ENCODE measurements at regions not wholly inside any gene's neighbourhood (a gene's known extent, or its start where the extent isn't known, plus 50 kb on each side); places are given as distances from the start of the nearest gene placed in this dataset.
"Not testable (repeated sequence)": the region's sequence is repeated elsewhere in the genome, so short reads cannot be mapped to it uniquely, and the experiment has no call there.

DNA sequence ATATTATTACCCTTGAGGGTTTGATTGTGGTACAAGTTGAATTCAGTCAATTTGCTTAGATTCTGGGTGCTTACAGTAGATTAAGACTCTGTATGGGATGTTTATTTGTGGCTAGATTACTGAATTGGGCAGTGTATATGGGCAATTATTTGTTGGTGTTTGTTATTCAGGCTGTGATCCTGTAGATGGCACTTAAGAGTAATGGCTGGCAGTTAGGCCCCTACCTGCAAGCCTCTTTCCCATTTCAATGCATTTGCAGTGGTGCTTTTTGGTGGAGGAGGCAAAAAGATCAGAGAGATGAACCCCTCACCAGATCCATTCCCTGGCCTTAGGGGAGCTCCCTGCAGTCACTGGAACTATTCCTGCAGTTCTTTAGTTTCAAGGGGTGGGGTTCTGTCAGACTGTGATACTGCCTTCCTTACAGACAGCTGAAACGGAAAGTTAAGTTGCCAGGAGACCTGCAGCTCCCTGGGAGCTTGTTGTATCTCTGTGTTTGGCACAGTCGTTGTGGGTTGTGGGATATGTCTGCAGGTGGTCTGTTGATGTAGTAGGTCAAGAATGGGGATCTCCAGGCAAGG, 199.5 kb downstream of the AASDHPPT start:
- DNase-seq (ENCODE audit: low read depth in 2 of 2) = no peak

DNA sequence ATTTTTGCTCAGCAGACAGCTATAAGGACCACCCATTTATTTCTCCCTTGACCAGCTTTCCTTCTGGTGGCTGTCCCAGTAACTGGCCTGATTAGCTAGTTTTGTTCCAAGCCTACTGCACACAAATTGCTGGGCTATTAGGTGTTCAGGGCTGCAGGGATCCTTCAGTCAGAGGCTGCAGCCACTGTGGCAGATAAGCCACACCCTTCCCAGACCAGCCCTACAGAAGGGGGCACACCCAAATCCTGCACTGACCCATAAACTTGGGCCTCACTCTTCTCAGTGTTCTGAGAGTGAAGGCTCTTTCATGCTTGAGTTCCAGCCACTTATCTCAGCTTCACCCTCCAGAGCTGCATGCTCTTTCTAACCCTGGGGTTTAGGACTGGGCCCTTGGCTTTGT, 200.0 kb downstream of the AASDHPPT start:
- DNase-seq (ENCODE audit: low read depth in 2 of 2) = no peak

DNA sequence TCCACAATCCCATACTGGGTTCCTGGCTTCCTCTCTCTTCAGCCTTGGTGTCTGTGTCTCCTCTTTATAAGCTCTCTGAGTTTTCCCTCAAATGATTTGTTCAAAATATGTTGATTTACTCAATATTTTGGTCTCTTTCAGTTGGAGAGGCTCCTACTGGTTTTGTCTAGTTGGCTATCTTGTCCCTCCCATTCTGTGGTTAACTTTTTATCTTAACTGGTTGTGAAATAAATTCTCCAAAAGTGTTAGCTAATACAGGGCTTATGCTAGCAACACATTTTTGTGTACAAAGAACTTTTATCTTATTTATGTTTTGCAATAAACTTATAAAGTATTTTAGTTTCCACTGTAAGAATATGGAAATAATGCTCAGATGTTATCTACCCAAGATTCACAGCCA, 200.9 kb downstream of the AASDHPPT start:
- no peak for DNase-seq (ENCODE audit: low read depth in 2 of 2)

DNA sequence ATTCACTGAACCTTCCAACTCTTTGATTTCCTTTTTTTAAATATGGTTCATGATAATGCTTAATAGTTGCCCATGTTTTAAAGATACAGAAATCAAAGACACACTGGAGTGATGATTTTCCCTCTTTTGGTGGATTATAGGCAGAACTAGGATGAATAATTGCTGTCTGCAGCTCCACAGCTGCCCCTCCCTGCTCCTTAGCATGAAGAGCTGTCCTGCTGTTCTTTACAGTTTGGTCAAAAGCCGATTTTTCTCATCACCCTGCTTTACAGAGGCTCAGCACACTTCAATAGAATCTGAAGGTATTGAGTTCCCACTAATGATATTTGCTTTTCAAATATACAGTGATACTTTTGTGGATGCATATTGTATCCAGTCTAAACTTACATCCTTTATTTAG, 202.6 kb downstream of the AASDHPPT start:
- no peak for DNase-seq (ENCODE audit: low read depth in 2 of 2)

DNA sequence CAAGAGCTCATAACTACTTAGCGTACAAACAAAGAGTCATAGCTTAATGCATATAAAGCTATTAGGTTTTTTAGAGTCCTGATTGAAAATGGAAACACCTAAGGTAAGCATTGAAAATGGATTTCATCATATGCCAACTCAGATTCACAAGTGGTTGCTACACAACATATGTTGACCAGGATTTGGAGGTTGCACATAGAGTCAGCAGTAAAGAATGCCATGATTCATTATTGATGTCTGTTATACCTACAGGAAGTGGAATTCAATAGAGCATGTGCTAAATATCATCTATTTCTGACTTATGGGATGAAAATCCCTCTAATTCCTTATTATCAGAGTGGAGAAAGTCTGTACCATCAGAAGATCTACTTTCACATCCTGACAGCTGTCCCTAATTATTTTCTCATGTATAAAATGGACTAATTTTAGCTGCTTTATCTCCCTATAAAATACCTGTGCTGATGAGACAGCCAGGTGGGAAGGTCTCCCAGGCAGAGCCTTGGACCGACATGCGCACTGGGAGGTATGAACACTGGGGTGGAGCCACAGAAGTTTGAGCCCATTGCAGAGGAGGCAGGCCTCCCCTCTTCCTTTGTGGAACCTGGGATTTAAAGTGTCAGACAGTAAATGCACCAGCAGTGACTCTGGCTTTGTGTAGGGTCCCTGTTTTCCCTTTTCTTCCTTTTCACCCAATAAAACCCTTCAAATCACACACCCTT, 204.2 kb downstream of the AASDHPPT start:
- DNase-seq (ENCODE audit: low read depth in 2 of 2) = peak in 1 of 2 donors; percentile 8

DNA sequence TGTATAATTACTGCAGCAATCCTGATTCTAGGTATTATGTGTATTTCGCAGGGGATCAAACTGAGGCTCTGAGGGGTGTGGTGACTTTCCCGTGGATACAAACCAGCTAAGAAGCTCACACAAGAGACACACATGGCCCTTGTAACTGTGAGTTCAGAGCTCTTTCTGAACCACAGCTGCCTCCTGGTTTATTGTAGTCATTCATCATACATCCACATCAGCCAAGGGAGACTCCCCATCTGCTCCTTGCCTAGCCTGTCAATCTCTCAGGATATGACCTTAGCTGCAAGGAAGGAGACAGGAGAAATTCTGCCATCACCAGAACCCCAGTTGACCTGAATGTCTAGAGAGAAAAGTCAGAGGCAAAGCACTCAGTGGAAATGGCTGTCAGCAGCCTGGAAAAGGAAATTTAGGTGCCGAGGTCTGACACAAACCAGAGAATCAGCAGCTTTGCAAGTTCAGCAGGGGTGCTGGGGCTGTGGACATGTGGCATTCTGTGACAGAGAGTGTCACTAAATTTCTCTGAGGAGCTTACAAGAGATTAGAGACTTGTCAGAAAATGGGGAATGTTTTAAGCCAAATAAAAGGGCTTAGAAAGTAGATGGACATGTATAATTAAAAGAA, 209.5 kb downstream of the AASDHPPT start:
- no peak for DNase-seq (ENCODE audit: low read depth in 2 of 2)

DNA sequence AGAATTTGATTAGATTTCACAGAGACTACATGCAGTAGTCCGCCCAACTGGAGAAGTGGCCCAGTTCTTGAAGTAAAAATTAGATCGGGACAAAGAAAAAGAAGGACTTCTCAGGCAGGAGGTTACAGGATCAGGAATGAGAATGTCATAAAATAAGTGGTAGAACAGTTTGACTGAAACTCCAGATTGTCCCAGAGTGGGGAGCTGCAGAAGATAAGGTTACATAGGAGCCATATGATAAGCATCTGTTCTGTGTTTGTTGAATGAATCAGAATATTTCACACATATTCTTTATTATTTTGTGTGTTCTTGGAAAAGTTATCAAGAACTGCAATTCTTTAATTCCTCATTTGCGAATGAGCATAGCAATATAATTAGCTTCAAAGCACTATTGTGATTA, 210.6 kb downstream of the AASDHPPT start:
- no peak for DNase-seq (ENCODE audit: low read depth in 2 of 2)

DNA sequence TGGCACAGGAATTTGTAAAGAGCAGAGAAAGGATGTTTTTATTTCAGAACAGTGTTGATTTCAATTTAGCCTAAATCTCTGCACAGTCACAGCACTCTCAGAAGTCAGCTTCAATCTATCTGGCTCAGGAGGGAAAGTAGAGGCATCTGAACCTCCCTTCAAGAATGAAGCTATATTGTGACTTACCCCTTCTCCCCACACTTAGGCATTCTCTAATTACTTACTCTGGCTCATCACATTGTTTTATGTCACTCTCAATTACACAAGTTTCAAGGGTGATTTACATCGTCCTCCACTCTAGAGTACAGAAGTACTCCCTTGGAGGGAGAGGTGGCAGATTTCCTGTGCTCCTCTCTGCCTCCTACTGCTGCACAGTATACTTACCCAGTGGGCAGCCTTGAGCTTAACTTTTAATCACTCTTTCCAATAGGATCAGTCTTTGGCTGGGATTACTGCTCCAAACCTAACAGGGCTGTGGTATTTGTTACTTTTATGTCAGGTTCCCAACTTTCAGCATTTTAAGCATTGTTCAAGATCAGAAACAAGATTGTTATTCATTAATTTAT, 211.4 kb downstream of the AASDHPPT start:
- DNase-seq (ENCODE audit: low read depth in 2 of 2) = no peak

DNA sequence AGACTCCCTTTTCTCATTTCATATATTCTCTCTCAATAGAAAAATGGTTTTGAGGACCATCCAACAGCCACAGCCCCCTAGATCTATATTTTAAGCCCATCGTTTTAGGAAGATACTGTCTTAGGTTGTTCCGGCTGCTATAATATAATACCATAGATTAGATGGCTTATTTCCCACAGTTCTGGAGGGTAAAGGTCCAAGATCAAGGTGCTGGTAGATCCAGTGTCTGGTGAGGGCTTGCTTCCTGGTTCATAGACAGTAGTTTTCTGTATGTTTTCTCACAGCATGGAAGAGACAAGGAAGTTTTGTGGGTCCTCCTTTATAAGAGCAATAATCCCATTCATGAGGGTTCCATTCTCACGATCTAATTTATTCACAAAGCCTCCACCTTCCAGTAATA, 215.1 kb downstream of the AASDHPPT start:
- no peak for DNase-seq (ENCODE audit: low read depth in 2 of 2)

DNA sequence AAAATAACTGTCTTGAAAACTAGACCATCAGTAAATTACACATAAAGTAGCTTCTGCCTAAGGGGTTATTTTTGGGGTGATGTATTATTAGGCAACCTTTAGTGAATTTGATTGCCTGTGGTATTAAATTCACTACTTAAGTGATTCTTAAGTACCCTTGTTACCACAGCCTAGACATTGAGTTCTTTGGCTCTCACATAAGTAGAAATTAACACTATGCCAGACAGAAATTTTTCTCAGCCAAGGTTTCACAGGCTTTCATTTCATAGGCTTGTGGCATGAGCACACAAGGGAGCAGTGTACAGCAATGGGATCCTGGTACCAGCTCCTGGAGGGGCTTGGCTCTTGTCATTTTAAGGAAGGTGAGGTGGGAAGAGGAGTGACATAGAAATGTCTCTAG, 218.5 kb downstream of the AASDHPPT start:
- no peak for DNase-seq (ENCODE audit: low read depth in 2 of 2)

DNA sequence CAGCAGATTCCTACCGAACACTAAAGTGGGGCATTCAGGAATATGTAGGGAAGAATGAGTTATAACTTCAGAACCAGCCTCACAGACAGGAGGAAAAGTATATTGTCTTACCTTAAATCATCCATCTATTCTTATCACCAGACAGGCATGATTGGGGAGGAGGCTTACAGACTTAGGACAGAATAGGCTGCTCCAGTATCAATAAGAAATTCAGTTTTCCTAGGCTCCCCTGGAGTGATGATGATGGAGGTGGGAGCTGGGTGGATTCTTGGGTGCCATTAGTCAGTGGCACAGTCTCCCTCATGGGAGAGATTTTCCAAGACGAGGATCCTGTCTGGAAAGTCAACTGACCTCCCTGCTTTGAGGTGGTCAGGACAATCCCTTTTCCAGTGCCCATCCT, 225.0 kb downstream of the AASDHPPT start:
- no peak for DNase-seq (ENCODE audit: low read depth in 2 of 2)

DNA sequence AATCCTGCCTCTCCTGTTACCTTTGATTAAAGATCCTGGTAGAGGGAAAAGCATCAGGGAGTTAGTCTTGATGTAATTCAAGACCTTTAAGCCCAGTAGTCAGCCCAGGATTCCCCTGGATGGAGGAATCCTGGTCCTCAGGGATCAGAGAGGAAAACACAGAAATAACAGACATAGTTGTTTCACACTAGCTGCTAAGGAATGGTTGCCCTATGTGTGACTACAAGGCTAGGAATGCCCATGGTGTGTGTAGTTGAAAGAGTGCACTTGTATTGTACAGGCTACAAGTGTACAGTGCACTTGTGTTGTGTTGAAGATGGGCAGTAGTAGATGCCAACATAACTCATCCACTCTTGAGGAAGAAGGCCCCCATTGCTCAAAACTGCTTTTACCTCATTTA, 226.8 kb downstream of the AASDHPPT start:
- no peak for DNase-seq (ENCODE audit: low read depth in 2 of 2)

DNA sequence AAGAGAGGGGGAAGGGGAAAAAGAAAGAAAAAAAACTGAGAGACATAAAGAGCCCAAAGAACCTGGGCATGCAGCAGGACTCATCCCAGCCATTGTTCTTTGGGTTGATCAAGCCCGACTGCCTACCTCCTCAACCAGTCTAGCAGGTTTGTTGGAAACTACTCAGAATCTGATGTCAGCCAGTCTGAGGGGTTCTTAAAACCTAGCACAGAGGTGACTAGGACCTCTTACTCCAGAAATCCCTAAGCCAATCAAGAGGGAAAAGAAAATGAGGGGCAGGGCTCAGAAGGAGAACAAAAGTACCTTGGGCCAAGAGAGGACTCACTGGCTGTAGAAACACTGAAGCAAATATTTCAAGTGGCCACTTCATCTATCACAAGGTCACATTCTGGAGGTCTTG, 228.0 kb downstream of the AASDHPPT start:
- no peak for DNase-seq (ENCODE audit: low read depth in 2 of 2)

DNA sequence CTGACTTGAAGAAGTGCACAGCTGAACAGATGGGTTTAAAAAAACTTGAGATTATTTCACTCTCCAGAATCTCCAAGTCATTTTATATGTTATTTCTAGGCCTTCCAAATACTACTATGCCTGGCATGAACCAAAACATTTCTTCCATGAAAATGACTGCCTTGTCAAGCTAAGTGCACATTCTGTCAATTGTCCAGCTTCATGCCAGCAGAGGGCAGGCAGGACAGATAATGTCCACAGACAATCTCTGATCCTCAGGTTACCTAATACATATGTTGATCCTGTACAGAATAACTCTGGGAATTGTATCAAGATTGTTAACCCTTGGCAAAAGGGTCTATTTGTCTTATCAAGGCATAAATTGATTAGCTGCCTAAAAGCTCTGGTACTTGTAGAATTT, 229.5 kb downstream of the AASDHPPT start:
- no peak for DNase-seq (ENCODE audit: low read depth in 2 of 2)

DNA sequence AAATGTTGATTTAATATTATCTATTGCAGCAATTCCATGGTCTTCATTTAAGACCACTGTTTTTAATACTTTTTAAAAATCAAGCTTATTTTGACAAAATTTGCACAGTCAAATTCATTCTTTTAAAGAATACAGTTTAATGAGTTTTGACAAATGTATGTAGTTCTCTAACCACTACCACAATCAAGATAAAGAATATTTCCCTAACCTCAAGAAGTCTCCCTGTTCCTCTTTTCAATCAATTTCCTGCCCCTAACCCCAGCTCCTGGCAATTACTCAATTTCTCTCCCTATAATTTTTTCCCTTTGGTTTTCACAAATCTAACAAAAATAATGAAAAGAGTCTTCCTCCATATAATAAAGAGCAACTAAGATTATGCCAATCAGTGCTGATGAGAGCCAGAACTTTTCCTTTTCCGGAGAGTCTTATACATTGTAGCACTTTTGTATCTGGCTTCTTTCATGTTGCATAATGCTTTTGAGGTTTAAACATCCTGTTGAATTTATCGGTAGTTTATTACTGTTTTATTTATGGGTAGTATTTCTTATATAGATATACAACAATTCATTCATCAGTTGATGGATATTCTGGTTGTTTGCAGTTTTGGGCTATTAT, 231.7 kb downstream of the AASDHPPT start:
- no peak for DNase-seq (ENCODE audit: low read depth in 2 of 2)

DNA sequence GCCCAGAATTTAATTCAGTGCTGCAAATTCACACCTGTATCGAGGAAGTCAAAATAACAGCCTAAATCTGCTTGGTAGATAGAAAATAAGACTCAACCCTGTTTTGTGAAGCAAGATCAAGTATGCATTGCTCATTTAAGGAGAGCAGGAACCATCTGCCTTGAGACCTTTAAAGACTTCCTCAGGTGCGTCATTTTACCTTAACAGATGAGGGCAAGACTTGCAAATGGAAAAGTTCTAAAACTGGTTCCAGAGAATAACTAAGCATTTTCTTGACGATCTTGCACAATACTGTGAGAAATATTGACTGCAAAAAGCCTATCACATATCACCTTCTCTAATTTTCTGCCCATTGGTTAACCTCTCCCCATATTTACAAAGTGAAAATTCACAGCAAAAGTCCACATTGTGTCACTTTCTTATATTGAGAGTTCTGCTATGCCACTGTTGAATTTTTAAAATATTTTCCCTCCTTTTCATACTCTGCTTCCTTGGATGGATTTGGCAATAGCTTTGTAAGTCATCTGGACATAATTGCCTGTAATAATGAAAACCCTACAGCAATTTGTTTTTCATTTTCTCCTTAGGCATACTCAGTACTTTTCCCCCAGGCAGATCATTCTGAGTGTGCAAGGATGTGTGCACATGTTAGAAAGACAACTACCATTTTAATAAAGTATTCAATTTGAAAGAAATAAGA, 234.2 kb downstream of the AASDHPPT start:
- no peak for DNase-seq (ENCODE audit: low read depth in 2 of 2)

DNA sequence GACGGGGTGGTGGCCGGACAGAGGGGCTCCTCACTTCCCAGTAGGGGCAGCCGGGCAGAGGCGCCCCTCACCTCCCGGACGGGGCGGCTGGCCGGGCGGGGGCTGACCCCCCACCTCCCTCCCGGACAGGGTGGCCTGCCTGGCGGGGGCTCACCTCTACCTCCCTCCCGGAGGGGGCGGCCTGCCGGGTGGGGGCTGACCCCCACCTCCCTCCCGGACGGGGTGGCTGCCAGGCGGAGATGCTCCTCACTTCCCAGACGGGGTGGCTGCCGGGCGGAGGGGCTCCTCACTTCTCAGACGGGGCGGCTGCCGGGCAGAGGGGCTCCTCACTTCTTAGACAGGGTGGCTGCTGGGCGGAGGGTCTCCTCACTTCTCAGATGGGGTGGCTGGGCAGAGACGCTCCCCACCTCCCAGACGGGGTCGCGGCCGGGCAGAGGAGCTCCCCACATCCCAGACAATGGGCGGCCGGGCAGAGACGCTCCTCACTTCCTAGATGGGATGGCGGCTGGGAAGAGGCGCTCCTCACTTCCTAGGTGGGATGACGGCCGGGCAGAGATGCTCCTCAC, 239.8 kb downstream of the AASDHPPT start:
- not testable (repeated sequence) for DNase-seq (ENCODE audit: low read depth in 2 of 2)

DNA sequence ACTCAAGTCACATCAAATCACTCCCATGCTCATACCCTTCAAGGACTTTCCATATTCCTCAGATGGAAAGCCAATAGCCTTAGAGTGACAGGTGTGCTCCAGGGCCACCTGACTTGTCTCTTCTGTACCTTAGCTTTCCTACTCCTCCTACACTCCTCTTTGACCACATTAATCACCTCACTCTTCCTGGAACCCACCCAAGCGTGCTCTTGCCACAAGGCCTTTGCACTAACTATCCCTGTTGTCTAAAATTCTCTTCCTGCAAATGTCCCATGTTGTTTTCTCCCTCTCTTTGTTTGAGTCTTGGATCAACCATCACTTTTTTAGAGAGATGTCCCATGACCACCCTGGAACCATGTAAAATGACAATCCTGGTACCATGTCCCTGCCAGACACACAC, 244.1 kb downstream of the AASDHPPT start:
- no peak for DNase-seq (ENCODE audit: low read depth in 2 of 2)

DNA sequence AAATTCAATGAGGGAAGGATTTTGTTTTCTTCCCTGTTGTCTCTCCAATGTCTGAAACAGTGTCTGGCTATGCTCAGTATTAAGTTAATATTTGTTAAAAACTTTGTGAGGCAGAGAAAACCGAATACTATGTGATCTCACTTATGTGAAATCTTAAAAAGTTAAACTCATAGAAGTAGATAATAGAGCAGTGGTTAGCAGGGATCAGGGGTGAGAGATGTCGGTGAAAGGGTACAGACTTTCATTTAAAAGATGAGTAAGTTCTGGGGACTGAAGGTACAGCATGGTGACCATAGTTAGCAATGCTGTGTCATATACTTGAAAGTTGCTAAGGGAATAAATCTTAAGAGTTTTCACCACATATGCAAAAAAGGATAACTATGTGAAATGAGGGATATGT, 244.6 kb downstream of the AASDHPPT start:
- DNase-seq (ENCODE audit: low read depth in 2 of 2) = no peak

DNA sequence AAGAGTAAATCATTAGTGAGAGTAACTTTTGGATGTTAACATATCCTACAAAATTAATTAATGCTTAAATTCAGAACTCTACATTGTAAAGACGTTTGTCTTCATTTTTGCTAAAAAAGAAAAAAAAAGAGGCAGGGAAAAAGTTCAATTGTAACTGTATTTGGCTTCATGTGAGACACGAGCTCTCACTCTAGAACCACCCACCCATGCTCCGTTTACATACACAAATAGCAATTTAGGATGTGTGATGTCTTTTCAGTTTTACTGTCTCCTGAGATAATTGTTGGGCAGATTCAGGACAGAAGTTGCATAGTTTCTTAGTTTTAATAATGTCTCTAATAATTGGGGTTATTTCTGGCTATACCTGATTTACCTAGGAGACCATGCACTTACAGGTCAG, 248.6 kb downstream of the AASDHPPT start:
- no peak for DNase-seq (ENCODE audit: low read depth in 2 of 2)

DNA sequence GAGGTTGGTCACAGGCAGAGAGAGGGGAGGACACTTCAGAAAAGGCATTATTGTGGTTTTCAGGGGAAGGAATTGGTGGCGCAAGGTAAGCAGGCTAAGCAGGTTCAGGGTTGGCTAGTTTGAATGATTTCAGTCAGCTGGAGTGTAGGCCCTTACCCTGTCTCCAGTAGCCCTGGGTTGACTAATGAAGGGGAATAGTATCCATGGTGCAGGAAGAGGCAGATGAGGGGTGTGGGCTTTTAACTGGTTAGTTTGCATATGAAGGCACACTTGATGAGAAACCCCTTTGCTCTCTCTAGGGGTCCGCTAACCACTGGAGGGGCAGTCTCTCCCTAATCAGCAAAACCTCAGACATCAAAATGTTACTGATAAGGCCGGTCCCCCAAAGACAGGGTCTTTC, 249.7 kb downstream of the AASDHPPT start:
- no peak for DNase-seq (ENCODE audit: low read depth in 2 of 2)

DNA sequence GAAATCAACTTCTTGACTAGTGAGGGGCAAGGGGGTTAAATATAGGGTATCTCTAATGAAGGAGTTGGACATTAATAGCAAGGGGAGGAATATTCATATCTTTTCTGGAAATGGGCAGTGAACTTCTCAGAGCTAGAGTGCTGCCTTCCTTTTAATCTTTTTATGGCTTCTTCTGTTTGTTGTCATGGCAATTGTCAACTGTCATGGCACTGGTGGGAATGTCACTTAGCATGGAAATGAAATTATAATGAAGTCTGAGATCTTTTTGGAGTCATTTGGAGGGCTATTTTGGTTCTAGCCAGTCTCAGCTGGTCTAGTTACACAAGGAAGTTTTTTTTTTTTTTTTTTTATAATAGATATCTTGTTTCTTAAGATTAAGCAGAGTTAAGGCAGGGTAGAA, 250.2 kb downstream of the AASDHPPT start:
- no peak for DNase-seq (ENCODE audit: low read depth in 2 of 2)
